Urothelium cell line (cell line): ENCODE measurements at regions not wholly inside any gene's neighbourhood (a gene's known extent, or its start where the extent isn't known, plus 50 kb on each side); places are given as distances from the start of the nearest gene placed in this dataset.
"Not testable (repeated sequence)": the region's sequence is repeated elsewhere in the genome, so short reads cannot be mapped to it uniquely, and the experiment has no call there.

ENCODE experiments used
- DNase-seq: peaks from one replicate; pipeline ENCODE4 v3.0.0; 2011; ENCODE audit warnings: low spot score, mixed read lengths
- FAIRE-seq: peaks from 2 replicates; lab custom pipeline; 2011; peaks lifted over from hg19 to GRCh38; lab: Jason Lieb, UNC

- DNase-seq, FAIRE-seq: not testable (repeated sequence)
Measured at GRCh38 chr18:7178568-7178967, 52.3 kb upstream of the LRRC30 start.

DNA sequence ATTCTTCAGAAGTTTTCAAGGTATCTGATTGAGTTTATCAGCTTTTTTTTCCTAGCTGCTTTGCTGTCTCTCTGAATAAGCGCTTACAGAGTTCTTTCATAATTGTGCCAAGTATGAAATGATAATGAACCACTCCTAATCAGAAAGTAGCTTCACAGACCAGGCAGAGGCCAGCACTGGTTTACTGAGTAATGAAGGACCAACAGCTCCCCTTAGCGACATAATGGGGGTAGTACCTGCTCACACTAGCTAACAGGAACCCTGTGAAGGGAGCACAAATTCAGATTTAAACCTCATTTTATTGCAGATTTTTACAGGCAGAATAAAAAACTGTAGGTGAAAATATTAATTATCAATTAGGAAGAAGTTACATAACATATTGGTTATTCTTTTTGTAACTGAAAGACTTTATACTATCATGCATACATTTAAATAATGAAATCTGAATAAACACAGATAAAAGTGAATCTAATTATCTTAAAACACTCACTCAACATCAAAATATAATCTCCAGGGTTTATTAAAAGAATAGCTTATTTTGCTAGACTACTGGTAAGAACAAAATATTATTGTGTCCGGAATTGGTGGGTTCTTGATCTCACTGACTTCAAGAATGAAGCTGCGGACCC, 53.7 kb upstream of the LRRC30 start:
- peak; percentile 58 for FAIRE-seq
- DNase-seq: peak; percentile 86

DNA sequence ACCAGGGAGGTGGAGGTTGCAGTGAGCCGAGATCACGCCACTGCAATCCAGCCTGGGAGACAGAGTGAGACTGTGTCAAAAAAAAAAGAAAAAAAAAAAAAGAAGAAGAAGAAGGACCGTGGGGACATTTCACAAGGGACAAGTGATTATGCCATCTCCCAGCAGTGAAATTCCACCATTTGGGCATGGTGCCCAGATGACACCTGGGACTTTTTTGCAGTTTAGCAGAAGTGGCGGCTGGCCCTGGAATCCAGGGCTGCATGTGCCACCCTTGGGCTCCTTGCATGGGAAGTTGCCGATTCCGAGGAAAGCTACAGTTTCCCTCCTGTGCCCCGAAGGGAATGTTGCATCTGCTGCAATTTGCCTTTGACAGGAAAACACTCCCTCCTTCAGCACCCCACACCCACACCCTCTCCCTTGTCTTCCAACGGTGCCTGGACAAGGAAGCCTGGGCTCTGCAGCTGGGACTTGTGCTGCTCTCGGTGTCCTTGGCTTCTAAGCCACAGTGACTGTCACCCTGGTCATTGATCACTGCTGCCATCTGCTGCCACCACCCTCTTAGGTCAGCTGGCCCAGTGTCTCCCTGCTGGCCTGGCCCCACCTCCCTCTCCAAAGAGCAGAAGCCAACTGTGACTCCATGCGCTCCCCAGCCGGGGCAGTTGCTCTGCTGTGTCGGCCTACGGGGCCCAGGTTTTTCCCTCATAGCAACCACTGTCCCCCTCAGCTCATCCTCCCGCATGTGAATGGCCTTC, 56.4 kb upstream of the LRRC30 start:
- DNase-seq (no peak), FAIRE-seq (peak; percentile 76)

DNA sequence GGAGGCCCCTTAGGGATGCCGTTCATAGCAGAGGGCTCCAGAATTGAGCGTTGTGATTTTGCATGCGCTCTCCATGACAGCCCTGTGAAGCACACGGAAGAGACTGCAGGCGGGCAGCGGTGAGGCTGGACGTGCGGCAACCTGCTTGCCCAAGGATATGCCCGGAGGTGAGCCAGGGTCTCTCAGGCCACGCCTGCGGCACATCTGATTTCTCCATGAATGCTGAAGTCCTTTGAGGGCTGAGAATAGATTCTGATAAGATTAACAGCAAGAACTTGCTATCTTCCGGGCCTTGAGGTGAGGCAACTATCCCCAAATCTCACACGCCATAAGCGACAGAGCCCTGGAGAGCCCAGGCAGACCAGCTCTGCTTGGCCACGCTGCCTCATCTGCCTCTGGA, 55.6 kb upstream of the LAMA1 start:
- no peak for FAIRE-seq
- DNase-seq: no peak

DNA sequence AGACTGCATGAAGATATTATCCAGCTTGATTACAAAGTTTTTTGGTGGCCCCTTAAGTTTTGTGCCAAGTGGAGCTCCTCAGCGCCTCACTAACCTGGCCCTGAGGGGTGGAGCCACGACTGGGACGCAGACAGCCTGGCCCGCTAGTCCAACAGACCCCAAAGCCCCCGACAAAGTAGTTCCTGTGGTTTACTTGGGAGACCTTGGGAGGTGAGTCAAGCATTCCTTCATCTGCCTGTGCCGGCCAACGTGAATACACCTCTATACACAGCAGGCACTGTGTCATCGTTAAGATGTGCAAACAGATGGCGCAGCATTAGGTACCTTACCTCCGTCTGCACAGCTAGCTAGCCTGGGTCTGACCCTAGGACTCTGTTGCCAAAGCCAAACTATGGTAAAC, 55.0 kb upstream of the LAMA1 start:
- DNase-seq: peak; percentile 75
- FAIRE-seq: peak; percentile 97

DNA sequence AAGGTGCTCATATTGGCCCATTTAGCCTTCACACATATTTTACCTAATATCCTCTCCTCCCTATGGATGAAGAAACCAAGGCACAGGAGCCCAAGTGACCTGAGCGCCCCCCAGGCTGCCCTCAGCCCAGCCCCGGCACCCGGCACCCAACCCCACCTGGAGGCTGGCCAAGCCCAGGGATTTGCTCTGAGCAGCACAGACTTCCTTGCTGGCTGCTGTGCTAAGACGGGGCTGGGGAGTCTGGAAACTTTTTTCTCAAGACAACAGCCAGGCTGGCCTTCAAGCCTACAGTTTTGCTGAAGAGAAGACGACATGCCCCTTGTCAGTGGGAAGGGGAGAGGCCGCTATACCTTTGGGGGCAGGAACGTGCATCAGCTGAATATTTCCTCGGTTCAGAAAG, 52.7 kb upstream of the LAMA1 start:
- no peak for FAIRE-seq

GRCh38 chr18:7169601-7170000, 52.0 kb upstream of the LAMA1 start:
- no peak for DNase-seq
- FAIRE-seq: no peak

More for the DNA sequence above, 52.7 kb upstream of the LAMA1 start:
- no peak for DNase-seq

DNA sequence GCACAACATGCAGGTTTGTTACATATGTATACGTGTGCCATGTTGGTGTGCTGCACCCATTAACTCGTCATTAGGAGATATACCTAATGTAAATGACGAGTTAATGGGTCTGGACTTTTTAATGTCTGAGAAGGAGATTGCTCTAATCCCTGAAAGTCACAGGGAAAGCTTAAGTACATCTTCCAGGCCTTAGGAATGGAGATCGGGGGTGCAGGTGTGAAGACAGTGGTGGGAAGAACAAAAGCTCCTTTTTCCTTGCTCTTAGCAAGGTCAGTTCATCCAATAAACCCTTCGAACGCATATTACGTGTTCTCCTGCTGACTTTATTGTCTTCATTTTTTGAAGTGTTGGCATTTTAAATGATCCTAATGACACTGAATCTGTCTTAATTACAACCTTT, 50.8 kb upstream of the LAMA1 start:
- FAIRE-seq (no peak), DNase-seq (no peak)
